PC-3 (cell line): ENCODE measurements at regions not wholly inside any gene's neighbourhood (a gene's known extent, or its start where the extent isn't known, plus 50 kb on each side); places are given as distances from the start of the nearest gene placed in this dataset.

ENCODE experiments used
- ATAC-seq: fragments of 200-7000 bp; cut with Tn5 transposase; 2 replicates; pipeline ENCODE4 v1.9.1; 2020; ENCODE audit warnings: mild to moderate bottlenecking, moderate library complexity
- BruUV-seq: library from RNA; stranded (reverse); fragments of 400-500 nt; replicated peaks from 2 replicates; lab custom pipeline; 2021; lab: Mats Ljungman, UMichigan
- CTCF ChIA-PET: fragments of 300-600 bp; sonication (Branson Sonifier 250); formaldehyde crosslinking; loops from one replicate; lab custom pipeline; 2022; ENCODE audit warnings: antibody characterized with exemption; lab: Charles Lee
- POLR2A ChIA-PET: fragments of 300-600 bp; sonication (Branson Sonifier 250); formaldehyde crosslinking; loops from one replicate; lab custom pipeline; 2022; ENCODE audit warnings: antibody characterized with exemption; ENCODE audit not compliant: unreplicated experiment; lab: Charles Lee
- DNase-seq: peaks from one replicate; pipeline ENCODE4 v3.0.0-alpha.2; 2015
- H2AFZ ChIP-seq: fragments of 300-600 bp; sonication (generic); 2 replicates; pipeline ENCODE4 v1.6.0; 2016; ENCODE audit warnings: antibody characterized with exemption, low read length
- H3F3A ChIP-seq: fragments of 300-600 bp; sonication (generic); one replicate; pipeline ENCODE4 v1.6.0; 2017; ENCODE audit warnings: antibody characterized with exemption, low read length, control low read depth, mild to moderate bottlenecking; ENCODE audit not compliant: unreplicated experiment
- H3K27ac ChIP-seq: fragments of 300-600 bp; sonication (generic); 2 replicates; pipeline ENCODE4 v1.5.1; 2016; ENCODE audit warnings: mild to moderate bottlenecking, low read length
- H3K27me3 ChIP-seq: fragments of 300-600 bp; sonication (generic); 2 replicates; pipeline ENCODE4 v1.6.1; 2016; ENCODE audit warnings: low read length, mixed read lengths
- H3K36me3 ChIP-seq: fragments of 300-600 bp; sonication (generic); 2 replicates; pipeline ENCODE4 v1.6.1; 2016; ENCODE audit warnings: low read depth, mixed run types, low read length, mixed read lengths
- H3K4me1 ChIP-seq: fragments of 300-600 bp; sonication (generic); 2 replicates; pipeline ENCODE4 v1.5.1; 2016; ENCODE audit warnings: low read length; ENCODE audit not compliant: insufficient read depth
- H3K4me2 ChIP-seq: fragments of 300-600 bp; sonication (generic); 2 replicates; pipeline ENCODE4 v1.6.0; 2016; ENCODE audit warnings: low read length
- H3K4me3 ChIP-seq: fragments of 300-600 bp; sonication (generic); 2 replicates; pipeline ENCODE4 v1.5.1; 2016; ENCODE audit warnings: mild to moderate bottlenecking, low read length, mixed read lengths
- H3K79me2 ChIP-seq: fragments of 300-600 bp; sonication (generic); 2 replicates; pipeline ENCODE4 v1.6.1; 2017; ENCODE audit warnings: low read length, mixed read lengths
- H3K9ac ChIP-seq: fragments of 300-600 bp; sonication (generic); 2 replicates; pipeline ENCODE4 v1.6.0; 2016; ENCODE audit warnings: mild to moderate bottlenecking, low read length
- H3K9me2 ChIP-seq: fragments of 300-600 bp; sonication (generic); replicated peaks from 2 replicates; pipeline ENCODE4 v1.6.1; 2016; ENCODE audit warnings: mixed run types, low read length, mixed read lengths
- H3K9me3 ChIP-seq: fragments of 300-600 bp; sonication (generic); 2 replicates; pipeline ENCODE4 v1.6.1; 2016; ENCODE audit warnings: low read length, mixed read lengths
- H4K20me1 ChIP-seq: fragments of 300-600 bp; sonication (generic); 2 replicates; pipeline ENCODE4 v1.6.1; 2016; ENCODE audit warnings: low read length, mixed read lengths
- EZH2 ChIP-seq: fragments of 300-600 bp; sonication (generic); IDR thresholded peaks from one replicate; pipeline ENCODE4 v1.6.1; 2017; ENCODE audit warnings: antibody characterized with exemption, mild to moderate bottlenecking, low read length; ENCODE audit not compliant: unreplicated experiment
- EZH2phosphoT487 ChIP-seq: fragments of 300-600 bp; sonication (generic); IDR thresholded peaks from 2 replicates; pipeline ENCODE4 v1.6.1; 2018; ENCODE audit warnings: mild to moderate bottlenecking, antibody characterized with exemption, low read length, borderline replicate concordance
- intact Hi-C: fragments of 100-400 bp; cut with micrococcal nuclease; formaldehyde crosslinking; loops from 2 replicates; pipeline ENCODE4 v1.9.0; 2023
- TF ChIP-seq, protein P1 (sequence below): fragments of 300-600 bp; sonication (generic); conservative IDR thresholded peaks from 2 replicates; pipeline ENCODE4 v1.5.1; 2017; ENCODE audit warnings: antibody characterized with exemption, low read depth, mild to moderate bottlenecking, low read length

DNA sequence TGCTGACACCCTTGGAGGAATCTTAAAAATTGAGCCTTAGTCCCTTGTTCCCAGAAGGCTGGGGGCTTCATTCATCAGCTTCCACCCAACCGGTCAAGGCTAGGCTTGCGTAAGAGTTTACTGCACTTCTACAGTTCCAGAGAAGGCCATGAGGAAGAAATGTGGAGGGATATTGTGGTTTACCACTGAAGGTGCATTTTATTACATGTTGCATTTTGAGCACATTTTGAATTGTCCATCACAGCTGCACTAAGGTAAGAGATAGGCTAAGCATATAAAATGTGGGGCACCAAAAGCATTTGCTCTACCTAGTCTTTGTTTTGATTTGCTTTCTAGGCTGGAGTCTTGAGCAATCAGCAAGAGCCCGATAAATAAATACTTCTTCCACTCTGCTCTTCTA, 167.1 kb upstream of the PAPPA start:
- Histone ChIP-seq H3K27me3 (no peaks in the 10 kb centered on the region), H3K4me1 (no peaks in the 10 kb centered on the region), H4K20me1 (no peaks in the 10 kb centered on the region), H3K9me3 (no peaks in the 10 kb centered on the region), H3K27ac (no peak overlapping the region), H3K36me3 (no peaks in the 10 kb centered on the region), H3K4me2 (no peak overlapping the region), H3K79me2 (no peaks in the 10 kb centered on the region), H2AFZ (no peak overlapping the region), H3F3A (no peaks in the 10 kb centered on the region), H3K9me2 (no peaks in the 10 kb centered on the region), H3K9ac (no peak overlapping the region), H3K4me3 (no peak overlapping the region)
- intact Hi-C loops, result no loop called here
- TF ChIP-seq EZH2phosphoT487 (no peak), EZH2 (no peak)
- TF ChIP-seq, protein P1, sequence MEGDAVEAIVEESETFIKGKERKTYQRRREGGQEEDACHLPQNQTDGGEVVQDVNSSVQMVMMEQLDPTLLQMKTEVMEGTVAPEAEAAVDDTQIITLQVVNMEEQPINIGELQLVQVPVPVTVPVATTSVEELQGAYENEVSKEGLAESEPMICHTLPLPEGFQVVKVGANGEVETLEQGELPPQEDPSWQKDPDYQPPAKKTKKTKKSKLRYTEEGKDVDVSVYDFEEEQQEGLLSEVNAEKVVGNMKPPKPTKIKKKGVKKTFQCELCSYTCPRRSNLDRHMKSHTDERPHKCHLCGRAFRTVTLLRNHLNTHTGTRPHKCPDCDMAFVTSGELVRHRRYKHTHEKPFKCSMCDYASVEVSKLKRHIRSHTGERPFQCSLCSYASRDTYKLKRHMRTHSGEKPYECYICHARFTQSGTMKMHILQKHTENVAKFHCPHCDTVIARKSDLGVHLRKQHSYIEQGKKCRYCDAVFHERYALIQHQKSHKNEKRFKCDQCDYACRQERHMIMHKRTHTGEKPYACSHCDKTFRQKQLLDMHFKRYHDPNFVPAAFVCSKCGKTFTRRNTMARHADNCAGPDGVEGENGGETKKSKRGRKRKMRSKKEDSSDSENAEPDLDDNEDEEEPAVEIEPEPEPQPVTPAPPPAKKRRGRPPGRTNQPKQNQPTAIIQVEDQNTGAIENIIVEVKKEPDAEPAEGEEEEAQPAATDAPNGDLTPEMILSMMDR, result no peak
- DNase-seq (no peak), ATAC-seq (no peak)
- no TSS peak for BruUV-seq
- ChIA-PET POLR2A (no interaction called here), CTCF (no interaction called here)

DNA sequence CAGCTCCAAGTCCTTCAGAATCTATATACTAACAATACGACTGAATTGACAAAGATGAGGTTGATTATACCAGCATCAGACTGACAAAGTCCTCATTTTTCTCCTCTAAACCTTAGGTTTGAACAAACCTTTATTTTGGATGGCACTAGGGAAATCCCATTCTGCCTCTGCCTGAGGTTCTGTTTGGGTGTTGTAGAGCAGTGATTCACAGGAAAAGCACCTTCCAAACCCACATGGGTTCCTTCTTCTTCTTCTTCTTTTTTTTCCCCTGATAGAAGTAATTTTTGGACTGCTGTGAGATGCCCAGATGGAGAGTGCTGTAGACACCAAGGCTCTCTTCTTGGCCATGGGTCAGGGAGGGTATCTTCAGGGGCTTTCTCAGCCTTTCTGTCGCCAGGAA, 164.9 kb upstream of the PAPPA start:
- CTCF ChIA-PET, result no interaction called here

DNA sequence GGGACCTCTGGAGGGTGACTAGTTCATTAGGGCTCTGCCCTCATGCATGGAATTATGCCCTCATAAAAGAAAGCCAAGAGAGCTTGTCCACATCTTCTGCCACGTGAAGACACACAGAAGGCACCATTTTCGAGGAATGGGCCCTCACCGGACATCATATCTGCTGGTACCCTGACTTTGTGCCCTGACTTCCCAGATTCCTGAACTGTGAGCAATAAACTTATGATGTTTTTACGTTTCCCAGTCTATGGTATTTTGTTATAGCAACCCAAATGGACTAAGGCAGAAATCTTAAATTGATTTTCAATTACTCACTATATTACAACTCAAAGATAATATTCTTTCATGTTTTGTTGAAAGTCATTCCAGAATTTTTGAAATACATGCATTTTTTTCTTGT, 163.8 kb upstream of the PAPPA start:
- ChIA-PET POLR2A (no interaction called here), CTCF (no interaction called here)
- Histone ChIP-seq H3K9me2 (no peaks in the 10 kb centered on the region), H3K79me2 (no peaks in the 10 kb centered on the region), H2AFZ (no peak overlapping the region), H3K4me3 (no peak overlapping the region), H3K4me1 (no peaks in the 10 kb centered on the region), H3K36me3 (no peaks in the 10 kb centered on the region), H3K27me3 (no peaks in the 10 kb centered on the region), H3K9me3 (no peaks in the 10 kb centered on the region), H3K4me2 (no peak overlapping the region), H3F3A (no peaks in the 10 kb centered on the region), H4K20me1 (no peaks in the 10 kb centered on the region), H3K9ac (no peak overlapping the region), H3K27ac (no peak overlapping the region)
- TF ChIP-seq EZH2, result no peak
- TF ChIP-seq EZH2phosphoT487, result no peak
- TF ChIP-seq, protein P1, result no peak
- DNase-seq, result no peak
- ATAC-seq, result no peak
- BruUV-seq, result no TSS peak
- intact Hi-C loops, result loop anchor here (10.0 kb wide), 2 partner anchors 95 to 505 kb away; no protein-coding TSS in a partner anchor

More for the DNA sequence above, 164.9 kb upstream of the PAPPA start:
- ATAC-seq, result no peak
- H3K9me2 ChIP-seq, result no peaks in the 10 kb centered on the region
- H3F3A ChIP-seq, result no peaks in the 10 kb centered on the region
- no peak overlapping the region for H2AFZ ChIP-seq
- no peak overlapping the region for H3K4me2 ChIP-seq
- no peak overlapping the region for H3K4me3 ChIP-seq
- intact Hi-C loops, result no loop called here
- POLR2A ChIA-PET, result no interaction called here
- DNase-seq, result no peak
- no peaks in the 10 kb centered on the region for H4K20me1 ChIP-seq
- no peak overlapping the region for H3K9ac ChIP-seq
- no peaks in the 10 kb centered on the region for H3K4me1 ChIP-seq
- H3K27ac ChIP-seq, result no peak overlapping the region
- no peaks in the 10 kb centered on the region for H3K36me3 ChIP-seq
- no peaks in the 10 kb centered on the region for H3K9me3 ChIP-seq
- H3K27me3 ChIP-seq, result no peaks in the 10 kb centered on the region
- no peak for TF ChIP-seq EZH2
- TF ChIP-seq EZH2phosphoT487, result no peak
- TF ChIP-seq, protein P1, result no peak
- BruUV-seq, result no TSS peak
- H3K79me2 ChIP-seq, result no peaks in the 10 kb centered on the region
